ENCODE measurements at regions not wholly inside any gene's neighbourhood (a gene's known extent, or its start where the extent isn't known, plus 50 kb on each side); places are given as distances from the start of the nearest gene placed in this dataset.
"Not testable (repeated sequence)": the region's sequence is repeated elsewhere in the genome, so short reads cannot be mapped to it uniquely, and the experiment has no call there.

DNA sequence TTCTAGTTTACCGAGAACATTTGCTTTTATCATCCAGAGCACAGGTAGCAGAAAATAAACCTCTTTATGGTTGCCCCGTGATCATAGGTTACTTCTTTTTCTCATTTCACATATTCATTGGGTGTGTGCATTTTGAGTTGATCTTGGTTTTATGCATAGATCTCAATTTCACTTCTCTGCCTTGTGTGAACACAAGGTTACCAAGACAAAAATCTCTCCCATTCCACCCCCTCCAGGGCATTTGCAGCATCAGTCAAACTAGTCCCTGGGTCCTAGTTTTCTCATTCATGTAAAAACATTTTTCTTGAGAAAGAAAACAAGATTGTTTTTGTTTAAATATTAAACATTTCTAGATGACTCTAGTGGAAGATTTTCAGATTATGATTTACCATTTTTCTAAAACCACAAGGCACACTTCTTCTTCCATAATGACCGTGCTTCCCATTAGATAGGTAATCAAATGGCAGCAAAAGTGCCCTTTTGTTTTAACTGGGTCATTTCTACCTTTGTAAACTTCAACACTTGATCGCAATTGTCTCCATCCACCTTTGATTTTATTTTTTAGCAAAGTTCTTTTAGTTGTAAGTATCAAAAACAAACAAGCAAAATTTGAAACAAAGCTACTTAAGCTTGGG, 526.6 kb upstream of the CADM1 start:
- Histone ChIP-seq H3K27me3 (ENCODE audit: insufficient read depth) (no peaks in the 10 kb centered on the region), H3K9me2 (ENCODE audit: insufficient read depth) (no peaks in the 10 kb centered on the region), H3K4me3 (no peak overlapping the region), H3K27ac (ENCODE audit: low read depth) (no peak overlapping the region), H2AFZ (no peak overlapping the region), H3K4me2 (no peak overlapping the region), H3K79me2 (replicated peaks; ENCODE audit: insufficient read depth) (no peaks in the 10 kb centered on the region), H3K36me3 (ENCODE audit: insufficient read depth) (no peaks in the 10 kb centered on the region), H4K20me1 (replicated peaks; ENCODE audit: insufficient read depth) (no peaks in the 10 kb centered on the region), H3K4me1 (ENCODE audit: insufficient read depth) (peaks cover 15% of the 10 kb centered on the region), H3F3A (replicated peaks; ENCODE audit: low read depth) (no peaks in the 10 kb centered on the region)
- no peak overlapping the region for H3K4me3 Mint-ChIP-seq
- no peaks in the 10 kb centered on the region for H3K9me3 Mint-ChIP-seq
- H3K27me3 Mint-ChIP-seq (ENCODE audit: insufficient read depth, low read depth, poor library complexity) = peaks cover 4% of the 10 kb centered on the region
- H3K27ac Mint-ChIP-seq = no peak overlapping the region
- ATAC-seq = no peak
- DNase-seq (ENCODE audit: low spot score) = no peak
- H3K36me3 Mint-ChIP-seq (ENCODE audit: low read depth) = no peaks in the 10 kb centered on the region
- H3K4me1 Mint-ChIP-seq = peaks cover 20% of the 10 kb centered on the region
- TF ChIP-seq, protein P1, sequence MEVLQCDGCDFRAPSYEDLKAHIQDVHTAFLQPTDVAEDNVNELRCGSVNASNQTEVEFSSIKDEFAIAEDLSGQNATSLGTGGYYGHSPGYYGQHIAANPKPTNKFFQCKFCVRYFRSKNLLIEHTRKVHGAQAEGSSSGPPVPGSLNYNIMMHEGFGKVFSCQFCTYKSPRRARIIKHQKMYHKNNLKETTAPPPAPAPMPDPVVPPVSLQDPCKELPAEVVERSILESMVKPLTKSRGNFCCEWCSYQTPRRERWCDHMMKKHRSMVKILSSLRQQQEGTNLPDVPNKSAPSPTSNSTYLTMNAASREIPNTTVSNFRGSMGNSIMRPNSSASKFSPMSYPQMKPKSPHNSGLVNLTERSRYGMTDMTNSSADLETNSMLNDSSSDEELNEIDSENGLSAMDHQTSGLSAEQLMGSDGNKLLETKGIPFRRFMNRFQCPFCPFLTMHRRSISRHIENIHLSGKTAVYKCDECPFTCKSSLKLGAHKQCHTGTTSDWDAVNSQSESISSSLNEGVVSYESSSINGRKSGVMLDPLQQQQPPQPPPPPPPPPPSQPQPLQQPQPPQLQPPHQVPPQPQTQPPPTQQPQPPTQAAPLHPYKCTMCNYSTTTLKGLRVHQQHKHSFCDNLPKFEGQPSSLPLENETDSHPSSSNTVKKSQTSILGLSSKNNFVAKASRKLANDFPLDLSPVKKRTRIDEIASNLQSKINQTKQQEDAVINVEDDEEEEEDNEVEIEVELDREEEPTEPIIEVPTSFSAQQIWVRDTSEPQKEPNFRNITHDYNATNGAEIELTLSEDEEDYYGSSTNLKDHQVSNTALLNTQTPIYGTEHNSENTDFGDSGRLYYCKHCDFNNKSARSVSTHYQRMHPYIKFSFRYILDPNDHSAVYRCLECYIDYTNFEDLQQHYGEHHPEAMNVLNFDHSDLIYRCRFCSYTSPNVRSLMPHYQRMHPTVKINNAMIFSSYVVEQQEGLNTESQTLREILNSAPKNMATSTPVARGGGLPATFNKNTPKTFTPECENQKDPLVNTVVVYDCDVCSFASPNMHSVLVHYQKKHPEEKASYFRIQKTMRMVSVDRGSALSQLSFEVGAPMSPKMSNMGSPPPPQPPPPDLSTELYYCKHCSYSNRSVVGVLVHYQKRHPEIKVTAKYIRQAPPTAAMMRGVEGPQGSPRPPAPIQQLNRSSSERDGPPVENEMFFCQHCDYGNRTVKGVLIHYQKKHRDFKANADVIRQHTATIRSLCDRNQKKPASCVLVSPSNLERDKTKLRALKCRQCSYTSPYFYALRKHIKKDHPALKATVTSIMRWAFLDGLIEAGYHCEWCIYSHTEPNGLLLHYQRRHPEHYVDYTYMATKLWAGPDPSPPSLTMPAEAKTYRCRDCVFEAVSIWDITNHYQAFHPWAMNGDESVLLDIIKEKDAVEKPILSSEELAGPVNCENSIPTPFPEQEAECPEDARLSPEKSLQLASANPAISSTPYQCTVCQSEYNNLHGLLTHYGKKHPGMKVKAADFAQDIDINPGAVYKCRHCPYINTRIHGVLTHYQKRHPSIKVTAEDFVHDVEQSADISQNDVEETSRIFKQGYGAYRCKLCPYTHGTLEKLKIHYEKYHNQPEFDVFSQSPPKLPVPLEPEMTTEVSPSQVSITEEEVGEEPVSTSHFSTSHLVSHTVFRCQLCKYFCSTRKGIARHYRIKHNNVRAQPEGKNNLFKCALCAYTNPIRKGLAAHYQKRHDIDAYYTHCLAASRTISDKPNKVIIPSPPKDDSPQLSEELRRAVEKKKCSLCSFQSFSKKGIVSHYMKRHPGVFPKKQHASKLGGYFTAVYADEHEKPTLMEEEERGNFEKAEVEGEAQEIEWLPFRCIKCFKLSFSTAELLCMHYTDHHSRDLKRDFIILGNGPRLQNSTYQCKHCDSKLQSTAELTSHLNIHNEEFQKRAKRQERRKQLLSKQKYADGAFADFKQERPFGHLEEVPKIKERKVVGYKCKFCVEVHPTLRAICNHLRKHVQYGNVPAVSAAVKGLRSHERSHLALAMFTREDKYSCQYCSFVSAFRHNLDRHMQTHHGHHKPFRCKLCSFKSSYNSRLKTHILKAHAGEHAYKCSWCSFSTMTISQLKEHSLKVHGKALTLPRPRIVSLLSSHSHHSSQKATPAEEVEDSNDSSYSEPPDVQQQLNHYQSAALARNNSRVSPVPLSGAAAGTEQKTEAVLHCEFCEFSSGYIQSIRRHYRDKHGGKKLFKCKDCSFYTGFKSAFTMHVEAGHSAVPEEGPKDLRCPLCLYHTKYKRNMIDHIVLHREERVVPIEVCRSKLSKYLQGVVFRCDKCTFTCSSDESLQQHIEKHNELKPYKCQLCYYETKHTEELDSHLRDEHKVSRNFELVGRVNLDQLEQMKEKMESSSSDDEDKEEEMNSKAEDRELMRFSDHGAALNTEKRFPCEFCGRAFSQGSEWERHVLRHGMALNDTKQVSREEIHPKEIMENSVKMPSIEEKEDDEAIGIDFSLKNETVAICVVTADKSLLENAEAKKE (CRISPR knock-in tag; IDR thresholded peaks at IDR 0.05) = no peak
- TF ChIP-seq CTCF (conservative IDR thresholded peaks at IDR 0.05; ENCODE audit: low read depth in 2 of 2) (no peak), STAT1 (IDR thresholded peaks at IDR 0.05; ENCODE audit: unreplicated experiment) (no peak), ZNF331 (CRISPR knock-in tag; IDR thresholded peaks at IDR 0.05; ENCODE audit: low read depth) (no peak), ETS1 (IDR thresholded peaks at IDR 0.05) (no peak), EZH2phosphoT487 (IDR thresholded peaks at IDR 0.05; ENCODE audit: unreplicated experiment) (no peak), JUNB (IDR thresholded peaks at IDR 0.05; ENCODE audit: unreplicated experiment) (no peak)
- TF ChIP-seq, protein P2, sequence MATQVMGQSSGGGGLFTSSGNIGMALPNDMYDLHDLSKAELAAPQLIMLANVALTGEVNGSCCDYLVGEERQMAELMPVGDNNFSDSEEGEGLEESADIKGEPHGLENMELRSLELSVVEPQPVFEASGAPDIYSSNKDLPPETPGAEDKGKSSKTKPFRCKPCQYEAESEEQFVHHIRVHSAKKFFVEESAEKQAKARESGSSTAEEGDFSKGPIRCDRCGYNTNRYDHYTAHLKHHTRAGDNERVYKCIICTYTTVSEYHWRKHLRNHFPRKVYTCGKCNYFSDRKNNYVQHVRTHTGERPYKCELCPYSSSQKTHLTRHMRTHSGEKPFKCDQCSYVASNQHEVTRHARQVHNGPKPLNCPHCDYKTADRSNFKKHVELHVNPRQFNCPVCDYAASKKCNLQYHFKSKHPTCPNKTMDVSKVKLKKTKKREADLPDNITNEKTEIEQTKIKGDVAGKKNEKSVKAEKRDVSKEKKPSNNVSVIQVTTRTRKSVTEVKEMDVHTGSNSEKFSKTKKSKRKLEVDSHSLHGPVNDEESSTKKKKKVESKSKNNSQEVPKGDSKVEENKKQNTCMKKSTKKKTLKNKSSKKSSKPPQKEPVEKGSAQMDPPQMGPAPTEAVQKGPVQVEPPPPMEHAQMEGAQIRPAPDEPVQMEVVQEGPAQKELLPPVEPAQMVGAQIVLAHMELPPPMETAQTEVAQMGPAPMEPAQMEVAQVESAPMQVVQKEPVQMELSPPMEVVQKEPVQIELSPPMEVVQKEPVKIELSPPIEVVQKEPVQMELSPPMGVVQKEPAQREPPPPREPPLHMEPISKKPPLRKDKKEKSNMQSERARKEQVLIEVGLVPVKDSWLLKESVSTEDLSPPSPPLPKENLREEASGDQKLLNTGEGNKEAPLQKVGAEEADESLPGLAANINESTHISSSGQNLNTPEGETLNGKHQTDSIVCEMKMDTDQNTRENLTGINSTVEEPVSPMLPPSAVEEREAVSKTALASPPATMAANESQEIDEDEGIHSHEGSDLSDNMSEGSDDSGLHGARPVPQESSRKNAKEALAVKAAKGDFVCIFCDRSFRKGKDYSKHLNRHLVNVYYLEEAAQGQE (IDR thresholded peaks at IDR 0.05; ENCODE audit: unreplicated experiment) = no peak

DNA sequence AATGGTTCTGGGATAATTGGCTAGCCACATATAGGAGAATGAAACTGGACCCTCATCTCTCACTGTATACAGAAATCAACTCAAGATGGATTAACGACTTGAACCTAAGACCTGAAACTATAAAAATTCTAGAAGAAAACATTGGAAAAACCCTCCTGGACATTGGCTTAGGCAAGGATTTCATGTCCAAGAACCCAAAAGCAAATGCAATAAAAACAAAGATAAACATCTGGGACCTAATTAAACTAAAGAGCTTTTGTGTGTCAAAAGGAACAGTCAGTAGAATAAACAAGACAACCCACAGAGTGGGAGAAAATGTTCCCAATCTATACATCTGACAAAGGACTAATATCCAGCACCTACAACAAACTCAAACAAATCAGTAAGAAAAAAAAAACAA, 524.3 kb upstream of the CADM1 start:
- not testable (repeated sequence) for H3K36me3 ChIP-seq (ENCODE audit: insufficient read depth); DNase-seq (ENCODE audit: low spot score); H3K9me2 ChIP-seq (ENCODE audit: insufficient read depth); H3K4me3 Mint-ChIP-seq; H3K27me3 Mint-ChIP-seq (ENCODE audit: insufficient read depth, low read depth, poor library complexity); H3K4me2 ChIP-seq; H3K4me3 ChIP-seq; H3F3A ChIP-seq (replicated peaks; ENCODE audit: low read depth); H3K4me1 ChIP-seq (ENCODE audit: insufficient read depth); H4K20me1 ChIP-seq (replicated peaks; ENCODE audit: insufficient read depth); H3K27me3 ChIP-seq (ENCODE audit: insufficient read depth); H3K27ac ChIP-seq (ENCODE audit: low read depth); H3K36me3 Mint-ChIP-seq (ENCODE audit: low read depth); H3K79me2 ChIP-seq (replicated peaks; ENCODE audit: insufficient read depth); ATAC-seq; H3K27ac Mint-ChIP-seq; H3K4me1 Mint-ChIP-seq; H2AFZ ChIP-seq
- peaks cover 12% of the 10 kb centered on the region for H3K9me3 Mint-ChIP-seq
